ENCODE measurements at regions not wholly inside any gene's neighbourhood (a gene's known extent, or its start where the extent isn't known, plus 50 kb on each side); places are given as distances from the start of the nearest gene placed in this dataset.

GRCh38 chr10:83037653-83038052, 1101.7 kb upstream of the GHITM start:
- in situ Hi-C loops (cut with HindIII; ENCODE audit: low sequenced_read_pairs) = no loop called here

DNA sequence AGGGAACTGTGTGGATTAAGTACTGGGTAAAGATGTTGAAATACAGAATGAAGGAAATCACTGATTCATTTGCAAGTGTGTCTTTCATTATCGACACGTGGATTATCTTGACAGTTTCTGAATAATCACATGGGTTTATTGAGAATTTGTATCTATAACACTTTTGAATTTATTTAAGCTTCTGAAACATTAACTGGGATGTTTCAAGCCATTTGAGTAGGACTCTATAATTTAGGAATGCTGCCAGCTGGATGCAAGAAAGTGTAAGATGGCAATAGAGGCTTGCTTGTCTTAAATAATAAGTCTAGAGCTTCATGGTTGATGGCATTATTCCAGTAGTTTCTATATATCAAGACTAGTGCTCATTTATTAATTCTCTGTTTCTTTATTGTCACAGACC, 1100.7 kb upstream of the GHITM start:
- in situ Hi-C loops (cut with HindIII; ENCODE audit: low sequenced_read_pairs) = no loop called here

- in situ Hi-C loops (cut with HindIII; ENCODE audit: low sequenced_read_pairs) = no loop called here
These were observed 1093.6 kb upstream of the GHITM start for GRCh38 chr10:83045731-83046130.

GRCh38 chr10:83050815-83051214, 1088.5 kb upstream of the GHITM start:
- in situ Hi-C loops (cut with HindIII; ENCODE audit: low sequenced_read_pairs) = no loop called here

DNA sequence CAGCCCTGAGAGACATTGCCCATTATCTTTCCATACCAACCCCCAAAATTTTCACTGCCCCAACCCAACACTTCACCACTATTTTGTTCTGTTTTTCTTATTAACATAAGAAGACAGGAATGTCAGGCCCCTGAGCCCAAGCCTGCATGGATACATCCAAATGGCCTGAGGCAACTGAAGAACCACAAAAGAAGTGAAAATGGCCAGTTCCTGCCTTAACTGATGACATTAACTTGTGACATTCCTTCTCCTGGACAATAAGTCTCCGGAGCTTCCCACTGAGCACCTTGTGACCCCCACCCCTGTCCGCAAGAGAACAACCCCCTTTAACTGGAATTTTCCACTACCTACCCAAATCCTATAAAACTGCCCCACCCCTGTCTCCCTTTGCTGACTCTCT, 1076.4 kb upstream of the GHITM start:
- in situ Hi-C loops (cut with HindIII; ENCODE audit: low sequenced_read_pairs) = no loop called here

GRCh38 chr10:83073472-83073871, 1065.8 kb upstream of the GHITM start:
- in situ Hi-C loops (cut with HindIII; ENCODE audit: low sequenced_read_pairs) = no loop called here

DNA sequence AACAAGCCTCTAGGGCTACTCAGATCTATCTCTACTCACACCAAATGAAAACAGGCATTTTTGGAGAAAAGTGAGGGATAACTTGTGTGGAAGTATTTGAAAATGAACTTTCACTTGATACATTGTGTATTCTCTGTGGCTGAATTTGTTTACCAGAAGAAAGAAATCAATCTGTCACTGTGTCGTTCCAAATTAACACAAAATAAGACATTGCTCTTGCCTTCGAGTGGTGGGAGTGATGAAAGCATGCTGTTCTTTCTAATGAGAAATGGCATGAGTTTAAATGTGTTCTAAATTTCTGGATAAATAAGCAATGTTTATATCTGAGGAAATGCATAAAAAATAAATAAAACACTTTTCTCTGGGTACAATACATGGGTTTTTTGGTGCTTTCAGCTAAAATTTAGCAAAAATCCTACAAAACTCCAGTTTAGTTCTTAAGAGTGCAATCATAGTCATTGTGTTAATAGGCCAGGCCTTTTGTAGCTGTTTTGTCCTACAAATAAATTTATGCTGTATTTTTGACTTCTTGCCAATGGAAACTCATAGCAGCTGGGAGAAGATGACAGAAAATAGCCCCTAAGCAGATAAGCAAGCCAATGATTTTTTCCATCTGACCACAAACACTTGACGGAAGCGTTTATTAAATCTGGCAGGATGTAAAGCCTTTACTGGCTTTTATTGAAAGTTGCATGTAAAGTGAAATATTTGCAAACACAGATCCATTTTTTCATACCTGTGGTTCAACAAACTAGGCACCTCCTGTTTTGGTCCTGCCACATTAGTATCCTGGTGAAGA, 1064.1 kb upstream of the GHITM start:
- in situ Hi-C loops (cut with HindIII; ENCODE audit: low sequenced_read_pairs) = no loop called here

- in situ Hi-C loops (cut with HindIII; ENCODE audit: low sequenced_read_pairs) = no loop called here
These were observed 1063.4 kb upstream of the GHITM start for GRCh38 chr10:83075815-83076355.

GRCh38 chr10:83076443-83076842, 1062.9 kb upstream of the GHITM start:
- in situ Hi-C loops (cut with HindIII; ENCODE audit: low sequenced_read_pairs) = no loop called here

DNA sequence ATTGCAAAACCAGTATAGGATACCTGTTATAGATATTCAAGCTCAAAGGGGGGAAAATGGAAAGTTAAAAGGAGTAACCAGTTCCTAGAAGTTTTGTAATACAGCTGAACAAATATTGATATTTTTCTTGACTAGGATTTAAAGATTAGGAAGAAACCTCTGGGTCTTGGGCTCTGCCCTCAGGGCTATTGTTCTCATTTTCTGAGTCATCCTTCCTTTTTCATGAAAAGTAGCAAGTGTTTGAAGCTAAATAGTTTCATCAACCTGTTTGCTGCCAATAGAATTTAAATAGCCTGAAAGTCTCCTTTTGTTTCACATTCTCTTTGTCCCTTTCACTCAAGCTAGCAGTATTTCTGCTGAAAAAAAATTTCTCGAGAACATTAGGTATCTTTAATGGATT, 1061.1 kb upstream of the GHITM start:
- in situ Hi-C loops (cut with HindIII; ENCODE audit: low sequenced_read_pairs) = no loop called here

GRCh38 chr10:83078645-83079044, 1060.7 kb upstream of the GHITM start:
- in situ Hi-C loops (cut with HindIII; ENCODE audit: low sequenced_read_pairs) = no loop called here

- in situ Hi-C loops (cut with HindIII; ENCODE audit: low sequenced_read_pairs) = no loop called here
These were observed 1055.5 kb upstream of the GHITM start for GRCh38 chr10:83083831-83084230.

DNA sequence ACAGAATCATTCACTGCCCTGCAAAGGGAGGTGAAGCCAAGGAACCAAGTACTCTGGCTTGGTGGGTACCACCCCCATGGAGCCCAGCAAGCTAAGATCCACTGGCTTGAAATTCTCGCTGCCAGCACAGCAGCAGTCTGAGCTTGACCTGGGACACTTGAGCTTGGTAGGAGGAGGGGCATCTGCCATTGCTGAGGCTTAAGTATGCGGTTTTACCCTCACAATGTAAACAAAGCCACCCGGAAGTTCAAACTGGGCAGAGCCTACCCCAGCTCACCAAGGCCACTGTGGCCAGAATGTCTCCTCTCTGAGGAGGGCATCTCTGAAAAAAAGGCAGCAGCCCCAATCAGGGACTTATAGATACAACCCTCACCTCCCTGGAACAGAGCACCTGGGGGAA, 1050.0 kb upstream of the GHITM start:
- in situ Hi-C loops (cut with HindIII; ENCODE audit: low sequenced_read_pairs) = no loop called here

- in situ Hi-C loops (cut with HindIII; ENCODE audit: low sequenced_read_pairs) = no loop called here
These were observed 1034.7 kb upstream of the GHITM start for GRCh38 chr10:83104616-83105015.

DNA sequence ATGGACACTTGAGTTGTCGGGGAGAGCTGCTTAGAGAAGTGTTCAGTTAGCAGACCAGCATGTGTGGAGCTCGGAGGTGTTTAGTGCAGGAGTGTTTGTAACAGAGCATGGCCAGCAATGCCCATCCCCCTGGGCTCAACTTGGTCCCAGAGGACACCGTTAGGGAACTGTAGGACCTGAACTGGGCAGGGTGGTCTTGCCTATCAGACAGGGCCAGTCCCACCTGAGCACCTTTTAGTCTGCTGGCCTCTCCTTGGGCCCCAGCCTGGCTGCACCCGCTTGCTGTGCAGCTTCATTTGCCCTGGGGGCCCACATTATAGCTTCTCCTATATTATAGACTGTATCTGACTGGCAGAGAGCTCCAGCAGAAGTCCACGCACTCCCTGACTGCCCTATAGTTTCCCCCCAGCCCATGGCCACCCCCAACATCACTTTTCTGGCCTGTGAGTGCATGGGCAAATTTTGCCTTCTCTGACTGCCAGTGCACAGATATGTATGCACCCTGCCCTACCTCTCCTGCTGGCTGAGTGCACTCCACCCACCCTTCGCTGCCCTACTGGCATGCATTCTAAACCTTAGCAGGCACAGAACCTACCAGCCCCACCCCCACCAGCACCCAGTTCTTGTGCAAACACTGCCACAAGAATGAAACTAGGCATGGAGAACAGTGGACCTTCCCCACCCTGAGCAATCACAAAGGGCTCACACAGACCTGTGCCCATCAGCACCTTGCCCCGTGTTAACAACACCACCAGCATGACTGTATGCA, 1030.6 kb upstream of the GHITM start:
- in situ Hi-C loops (cut with HindIII; ENCODE audit: low sequenced_read_pairs) = no loop called here

- in situ Hi-C loops (cut with HindIII; ENCODE audit: low sequenced_read_pairs) = no loop called here
These were observed 1020.0 kb upstream of the GHITM start for GRCh38 chr10:83119346-83119745.

GRCh38 chr10:83122336-83122735, 1017.0 kb upstream of the GHITM start:
- in situ Hi-C loops (cut with HindIII; ENCODE audit: low sequenced_read_pairs) = no loop called here

DNA sequence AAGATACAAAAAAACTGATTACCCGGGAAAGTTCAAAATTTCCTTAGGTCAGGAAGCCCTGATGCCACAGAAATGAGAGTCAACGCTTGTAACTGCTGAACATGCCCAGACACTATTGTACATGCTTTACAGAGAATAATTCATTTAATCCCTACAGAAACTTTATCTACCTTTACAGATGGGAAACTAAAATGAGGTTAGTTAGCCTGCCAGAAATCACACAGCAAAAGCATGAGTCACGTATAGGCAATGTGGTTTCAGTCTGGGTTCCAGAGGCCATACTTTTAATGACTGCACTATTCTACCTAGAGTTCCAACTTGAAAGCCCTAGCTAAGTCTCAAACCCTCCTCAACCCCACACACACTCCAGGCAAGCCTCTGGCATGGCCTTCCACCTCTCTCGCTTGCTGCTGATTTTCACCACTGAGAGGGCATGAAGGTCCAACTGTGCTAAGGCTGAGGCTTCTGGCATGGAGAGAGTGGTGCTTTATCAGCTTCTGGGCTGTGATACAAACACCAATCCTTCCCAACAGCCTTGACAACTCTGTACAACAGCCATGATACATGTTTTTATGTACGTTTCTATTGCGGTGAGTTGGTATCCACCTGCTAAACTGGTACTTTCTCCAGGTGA, 1011.2 kb upstream of the GHITM start:
- in situ Hi-C loops (cut with HindIII; ENCODE audit: low sequenced_read_pairs) = no loop called here

DNA sequence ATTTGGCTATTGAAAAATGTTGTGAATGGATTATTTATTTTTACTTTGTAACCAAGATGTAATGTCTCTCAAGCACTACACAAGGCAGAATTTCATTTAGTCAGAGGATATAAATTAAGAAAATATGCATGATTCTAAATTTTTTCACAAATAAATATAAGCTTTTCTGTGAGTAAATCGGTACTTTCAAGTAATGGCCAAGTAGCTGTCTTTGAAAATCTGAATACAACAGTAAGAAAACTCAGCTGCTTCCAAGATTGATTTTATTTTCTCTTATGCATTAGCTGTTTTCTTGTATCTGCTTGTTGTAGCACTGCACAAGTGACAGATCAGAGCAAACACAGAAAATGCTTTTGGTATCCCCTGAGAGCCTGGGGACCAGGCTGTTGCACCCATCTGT, 998.5 kb upstream of the GHITM start:
- in situ Hi-C loops (cut with HindIII; ENCODE audit: low sequenced_read_pairs) = no loop called here

- in situ Hi-C loops (cut with HindIII; ENCODE audit: low sequenced_read_pairs) = no loop called here
These were observed 997.2 kb upstream of the GHITM start for GRCh38 chr10:83142074-83142563.

DNA sequence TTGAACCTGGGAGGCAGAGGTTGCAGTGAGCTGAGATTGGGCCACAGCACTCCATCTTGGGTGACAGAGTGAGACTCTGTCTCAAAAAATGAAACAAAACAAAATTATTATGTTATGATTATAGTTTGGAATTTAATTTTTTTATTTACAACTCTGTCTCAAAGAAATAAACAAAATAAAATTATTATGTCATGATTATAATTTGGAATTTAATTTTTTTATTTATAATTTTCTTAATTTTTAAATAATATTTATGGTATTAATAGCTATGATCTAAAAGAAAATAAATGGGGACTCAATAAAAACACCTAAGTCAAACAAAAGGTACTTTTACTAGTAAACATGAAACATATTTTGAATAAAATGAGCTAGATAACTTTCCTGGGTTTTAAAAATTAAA, 994.8 kb upstream of the GHITM start:
- in situ Hi-C loops (cut with HindIII; ENCODE audit: low sequenced_read_pairs) = no loop called here
